ENCODE measurements at regions not wholly inside any gene's neighbourhood (a gene's known extent, or its start where the extent isn't known, plus 50 kb on each side); places are given as distances from the start of the nearest gene placed in this dataset.

DNA sequence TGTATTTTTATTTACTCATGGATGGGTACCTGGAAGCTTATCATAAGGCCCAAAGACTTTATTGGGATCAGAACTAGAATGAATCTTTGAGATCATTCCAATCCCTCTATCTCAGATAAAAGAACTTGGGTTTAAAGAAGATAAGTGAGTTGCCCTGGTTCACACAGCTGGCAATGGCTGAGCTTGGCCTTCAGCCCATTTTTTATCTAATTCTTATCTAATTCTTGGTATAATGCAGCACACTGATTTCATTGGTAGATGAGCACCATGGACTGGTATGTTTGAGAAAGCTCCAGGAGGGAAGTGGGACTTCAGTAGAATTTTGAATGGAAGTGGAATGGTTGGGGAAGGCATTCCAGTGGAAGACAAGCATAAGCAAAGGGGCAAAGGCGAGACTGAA lies 558.9 kb downstream of the REEP3 start:
- Histone ChIP-seq H3K9ac (ENCODE audit: low read depth, low read length, poor library complexity) (no peak overlapping the region), H3K4me3 (ENCODE audit: low read length in 2 of 2) (no peak overlapping the region), H3K79me1 (ENCODE audit: low read depth, low read length) (no peaks in the 10 kb centered on the region), H3K4me1 (ENCODE audit: control insufficient read depth in 2 of 2, insufficient read depth in 1 of 2, low read depth in 1 of 2, low read length in 2 of 2) (no peaks in the 10 kb centered on the region), H2AK5ac (ENCODE audit: low read depth, low read length) (no peak overlapping the region), H2BK120ac (ENCODE audit: low read depth, low read length) (no peak overlapping the region), H4K91ac (ENCODE audit: low read depth, low read length, poor library complexity) (no peak overlapping the region), H3K27ac (replicated peaks; ENCODE audit: low read length) (no peak overlapping the region), H4K8ac (ENCODE audit: low read depth, low read length) (no peak overlapping the region), H3K14ac (ENCODE audit: low read length) (no peak overlapping the region), H3K27me3 (ENCODE audit: control insufficient read depth in 3 of 3, insufficient read depth in 3 of 3, low read depth in 1 of 3, low read length in 3 of 3) (no peaks in the 10 kb centered on the region), H3K36me3 (replicated peaks in 1 of 2; ENCODE audit: control insufficient read depth in 2 of 2, insufficient read depth in 2 of 2, low read length in 2 of 2) (no peaks in the 10 kb centered on the region), H3K23ac (ENCODE audit: low read depth, low read length, poor library complexity) (no peak overlapping the region), H2BK5ac (ENCODE audit: low read length) (no peak overlapping the region), H2BK12ac (ENCODE audit: low read length) (no peak overlapping the region), H3K4me2 (ENCODE audit: insufficient read depth, low read length, poor library complexity, severe bottlenecking) (no peak overlapping the region), H2BK15ac (ENCODE audit: low read length) (no peak overlapping the region), H3K4ac (ENCODE audit: low read length) (no peak overlapping the region), H3K9me3 (replicated peaks in 1 of 2; ENCODE audit: control insufficient read depth in 2 of 2, insufficient read depth in 1 of 2, low read depth in 1 of 2, low read length in 2 of 2) (no peaks in the 10 kb centered on the region), H2AFZ (ENCODE audit: low read length) (no peak overlapping the region), H3K18ac (ENCODE audit: low read length) (no peak overlapping the region)
- no peak for DNase-seq (ENCODE audit: low spot score)
- WGBS, 2 donors (ENCODE audit: extremely low coverage in 2 of 2, insufficient read length in 2 of 2, insufficient replicate concordance in 1 of 2): no CpG with 5 or more reads among the region's 1 CpG

DNA sequence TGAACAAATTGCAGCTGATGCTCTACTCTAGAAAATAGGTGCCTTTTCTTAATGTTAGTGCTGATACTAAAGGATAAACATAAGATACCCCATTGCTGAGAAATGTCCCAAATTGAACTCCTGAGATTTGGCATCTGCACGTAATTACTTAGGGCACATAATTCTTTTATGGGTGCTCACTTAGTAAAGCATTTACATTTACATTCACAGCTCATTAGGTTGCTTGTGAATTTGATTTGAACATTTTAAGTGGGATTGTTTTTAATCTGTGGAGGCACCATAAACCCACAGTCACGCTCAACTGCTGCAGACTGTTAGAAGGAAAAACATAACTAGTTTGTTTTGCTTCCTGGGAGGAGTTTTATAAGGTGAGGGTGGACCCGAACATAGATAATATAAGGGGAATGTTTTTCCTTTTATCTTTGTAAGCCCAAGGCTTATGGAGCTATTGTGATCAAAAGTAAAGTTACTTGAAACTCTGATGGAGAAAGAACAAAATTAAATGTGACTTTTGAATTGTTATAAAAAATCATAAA lies 560.8 kb downstream of the REEP3 start:
- Histone ChIP-seq H3K4me1 (ENCODE audit: control insufficient read depth in 2 of 2, insufficient read depth in 1 of 2, low read depth in 1 of 2, low read length in 2 of 2) (no peaks in the 10 kb centered on the region), H3K14ac (ENCODE audit: low read length) (no peak overlapping the region)

DNA sequence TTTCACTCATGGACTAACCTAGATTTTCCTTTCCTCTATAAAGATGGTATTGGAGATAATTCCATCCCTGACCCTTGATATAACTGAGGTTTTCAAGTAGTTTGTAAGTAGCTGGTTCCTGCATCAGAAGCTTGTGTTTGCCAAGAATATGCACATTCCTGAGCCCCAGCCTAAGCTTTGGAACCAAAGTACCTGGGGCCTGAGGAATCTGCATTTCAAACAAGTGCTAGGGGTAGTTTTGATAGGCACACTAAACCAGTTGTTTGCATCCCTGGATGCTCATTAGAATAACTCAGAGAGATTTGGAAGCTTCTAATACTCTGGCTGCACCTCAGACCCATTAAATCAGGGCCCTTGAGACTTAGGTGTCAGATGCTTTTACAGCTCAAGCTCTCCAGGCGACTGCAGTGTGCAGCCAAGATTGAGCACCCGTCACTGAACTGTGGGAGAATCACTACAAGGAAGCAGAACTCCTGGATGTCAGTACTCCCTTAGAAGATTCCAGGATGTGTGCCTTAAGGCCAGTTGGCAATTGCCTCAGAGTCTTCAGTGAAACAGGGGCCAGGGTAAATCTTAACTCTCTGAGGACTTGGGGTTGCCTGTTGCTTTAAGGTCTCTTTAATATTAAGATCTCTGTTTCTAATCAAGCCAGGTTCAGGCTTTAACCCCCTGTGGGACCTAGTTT lies 565.0 kb downstream of the REEP3 start:
- H2AFZ ChIP-seq (ENCODE audit: low read length): no peak overlapping the region
- no peak overlapping the region for H3K23ac ChIP-seq (ENCODE audit: low read depth, low read length, poor library complexity)
- no peak overlapping the region for H4K8ac ChIP-seq (ENCODE audit: low read depth, low read length)
- no peak overlapping the region for H3K4ac ChIP-seq (ENCODE audit: low read length)
- H3K4me2 ChIP-seq (ENCODE audit: insufficient read depth, low read length, poor library complexity, severe bottlenecking): no peak overlapping the region
- no peaks in the 10 kb centered on the region for H3K9me3 ChIP-seq (replicated peaks in 1 of 2; ENCODE audit: control insufficient read depth in 2 of 2, insufficient read depth in 1 of 2, low read depth in 1 of 2, low read length in 2 of 2)
- WGBS, 2 donors (ENCODE audit: extremely low coverage in 2 of 2, insufficient read length in 2 of 2, insufficient replicate concordance in 1 of 2): no CpG with 5 or more reads among the region's 2 CpGs
- H3K36me3 ChIP-seq (replicated peaks in 1 of 2; ENCODE audit: control insufficient read depth in 2 of 2, insufficient read depth in 2 of 2, low read length in 2 of 2): no peaks in the 10 kb centered on the region
- H2AK5ac ChIP-seq (ENCODE audit: low read depth, low read length): no peak overlapping the region
- H2BK15ac ChIP-seq (ENCODE audit: low read length): no peak overlapping the region
- no peak overlapping the region for H3K14ac ChIP-seq (ENCODE audit: low read length)
- no peak overlapping the region for H3K27ac ChIP-seq (replicated peaks; ENCODE audit: low read length)
- H2BK120ac ChIP-seq (ENCODE audit: low read depth, low read length): no peak overlapping the region
- no peaks in the 10 kb centered on the region for H3K27me3 ChIP-seq (ENCODE audit: control insufficient read depth in 3 of 3, insufficient read depth in 3 of 3, low read depth in 1 of 3, low read length in 3 of 3)
- no peak overlapping the region for H4K91ac ChIP-seq (ENCODE audit: low read depth, low read length, poor library complexity)
- H3K18ac ChIP-seq (ENCODE audit: low read length): no peak overlapping the region
- H3K9ac ChIP-seq (ENCODE audit: low read depth, low read length, poor library complexity): no peak overlapping the region
- H2BK5ac ChIP-seq (ENCODE audit: low read length): no peak overlapping the region
- H3K4me3 ChIP-seq (ENCODE audit: low read length in 2 of 2): no peak overlapping the region
- no peak for DNase-seq (ENCODE audit: low spot score)
- H3K79me1 ChIP-seq (ENCODE audit: low read depth, low read length): no peaks in the 10 kb centered on the region
- no peaks in the 10 kb centered on the region for H3K4me1 ChIP-seq (ENCODE audit: control insufficient read depth in 2 of 2, insufficient read depth in 1 of 2, low read depth in 1 of 2, low read length in 2 of 2)
- no peak overlapping the region for H2BK12ac ChIP-seq (ENCODE audit: low read length)

More for the DNA sequence above, 560.8 kb downstream of the REEP3 start:
- Histone ChIP-seq H4K91ac (ENCODE audit: low read depth, low read length, poor library complexity) (no peak overlapping the region), H2BK120ac (ENCODE audit: low read depth, low read length) (no peak overlapping the region), H2AK5ac (ENCODE audit: low read depth, low read length) (no peak overlapping the region), H3K18ac (ENCODE audit: low read length) (no peak overlapping the region), H2BK12ac (ENCODE audit: low read length) (no peak overlapping the region), H3K36me3 (replicated peaks in 1 of 2; ENCODE audit: control insufficient read depth in 2 of 2, insufficient read depth in 2 of 2, low read length in 2 of 2) (no peaks in the 10 kb centered on the region), H3K27ac (replicated peaks; ENCODE audit: low read length) (no peak overlapping the region), H3K27me3 (ENCODE audit: control insufficient read depth in 3 of 3, insufficient read depth in 3 of 3, low read depth in 1 of 3, low read length in 3 of 3) (no peaks in the 10 kb centered on the region), H3K4ac (ENCODE audit: low read length) (no peak overlapping the region), H2AFZ (ENCODE audit: low read length) (no peak overlapping the region), H3K9me3 (replicated peaks in 1 of 2; ENCODE audit: control insufficient read depth in 2 of 2, insufficient read depth in 1 of 2, low read depth in 1 of 2, low read length in 2 of 2) (no peaks in the 10 kb centered on the region), H2BK5ac (ENCODE audit: low read length) (no peak overlapping the region), H3K4me2 (ENCODE audit: insufficient read depth, low read length, poor library complexity, severe bottlenecking) (no peak overlapping the region), H3K4me3 (ENCODE audit: low read length in 2 of 2) (no peak overlapping the region), H3K9ac (ENCODE audit: low read depth, low read length, poor library complexity) (no peak overlapping the region), H4K8ac (ENCODE audit: low read depth, low read length) (no peak overlapping the region), H3K23ac (ENCODE audit: low read depth, low read length, poor library complexity) (no peak overlapping the region), H3K79me1 (ENCODE audit: low read depth, low read length) (no peaks in the 10 kb centered on the region), H2BK15ac (ENCODE audit: low read length) (no peak overlapping the region)
- no CpG with 5 or more reads among the region's 3 CpGs for WGBS, 2 donors (ENCODE audit: extremely low coverage in 2 of 2, insufficient read length in 2 of 2, insufficient replicate concordance in 1 of 2)
- no peak for DNase-seq (ENCODE audit: low spot score)

DNA sequence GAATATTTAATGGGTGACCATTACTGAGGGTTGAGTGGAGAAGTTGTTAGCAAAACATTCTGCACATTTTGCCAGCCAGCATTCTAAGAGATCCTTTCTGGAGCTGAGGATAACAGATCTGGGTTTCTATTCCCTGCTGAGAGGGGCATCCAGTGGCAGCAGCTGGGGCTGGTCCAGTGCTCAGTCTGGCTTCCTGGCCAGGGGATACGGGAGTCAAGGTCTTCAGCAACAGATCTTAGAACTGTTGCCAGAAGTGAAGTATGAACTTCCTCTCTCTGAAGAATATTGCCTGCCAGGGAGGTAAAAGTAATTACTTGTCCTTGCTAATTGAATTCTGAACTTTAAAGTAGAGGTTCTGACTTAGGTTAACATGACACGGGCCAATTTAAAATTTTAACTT lies 568.4 kb downstream of the REEP3 start:
- no peaks in the 10 kb centered on the region for H3K36me3 ChIP-seq (replicated peaks in 1 of 2; ENCODE audit: control insufficient read depth in 2 of 2, insufficient read depth in 2 of 2, low read length in 2 of 2)
- H3K23ac ChIP-seq (ENCODE audit: low read depth, low read length, poor library complexity): no peak overlapping the region
- H3K18ac ChIP-seq (ENCODE audit: low read length): no peak overlapping the region
- no peak overlapping the region for H2BK5ac ChIP-seq (ENCODE audit: low read length)
- no peak overlapping the region for H3K9ac ChIP-seq (ENCODE audit: low read depth, low read length, poor library complexity)
- H2BK120ac ChIP-seq (ENCODE audit: low read depth, low read length): no peak overlapping the region
- no peaks in the 10 kb centered on the region for H3K9me3 ChIP-seq (replicated peaks in 1 of 2; ENCODE audit: control insufficient read depth in 2 of 2, insufficient read depth in 1 of 2, low read depth in 1 of 2, low read length in 2 of 2)
- WGBS, 2 donors (ENCODE audit: extremely low coverage in 2 of 2, insufficient read length in 2 of 2, insufficient replicate concordance in 1 of 2): no CpG with 5 or more reads among the region's 2 CpGs
- no peaks in the 10 kb centered on the region for H3K4me1 ChIP-seq (ENCODE audit: control insufficient read depth in 2 of 2, insufficient read depth in 1 of 2, low read depth in 1 of 2, low read length in 2 of 2)
- H3K79me1 ChIP-seq (ENCODE audit: low read depth, low read length): no peaks in the 10 kb centered on the region
- no peak overlapping the region for H2AFZ ChIP-seq (ENCODE audit: low read length)
- no peak overlapping the region for H3K14ac ChIP-seq (ENCODE audit: low read length)
- H2BK15ac ChIP-seq (ENCODE audit: low read length): no peak overlapping the region
- H3K4ac ChIP-seq (ENCODE audit: low read length): no peak overlapping the region
- no peaks in the 10 kb centered on the region for H3K27me3 ChIP-seq (ENCODE audit: control insufficient read depth in 3 of 3, insufficient read depth in 3 of 3, low read depth in 1 of 3, low read length in 3 of 3)
- no peak overlapping the region for H3K27ac ChIP-seq (replicated peaks; ENCODE audit: low read length)
- no peak overlapping the region for H4K91ac ChIP-seq (ENCODE audit: low read depth, low read length, poor library complexity)
- H4K8ac ChIP-seq (ENCODE audit: low read depth, low read length): no peak overlapping the region
- H2BK12ac ChIP-seq (ENCODE audit: low read length): no peak overlapping the region
- DNase-seq (ENCODE audit: low spot score): no peak
- H3K4me2 ChIP-seq (ENCODE audit: insufficient read depth, low read length, poor library complexity, severe bottlenecking): no peak overlapping the region
- no peak overlapping the region for H2AK5ac ChIP-seq (ENCODE audit: low read depth, low read length)
- no peak overlapping the region for H3K4me3 ChIP-seq (ENCODE audit: low read length in 2 of 2)

All from neuronal stem cell (in vitro differentiated cells).